Prostate gland (tissue), 2 donors: ENCODE measurements at regions not wholly inside any gene's neighbourhood (a gene's known extent, or its start where the extent isn't known, plus 50 kb on each side); places are given as distances from the start of the nearest gene placed in this dataset.

ENCODE experiments used
- POLR2A ChIP-seq: fragments of 450-650 bp; IDR thresholded peaks from one replicate; pipeline ENCODE4 v1.6.1; 2016; ENCODE audit warnings: antibody characterized with exemption, mild to moderate bottlenecking
- POLR2AphosphoS5 ChIP-seq: sonication (generic); formaldehyde crosslinking; IDR thresholded peaks from one replicate; pipeline ENCODE4 v1.6.1; 2017; ENCODE audit warnings: antibody characterized with exemption
- TF ChIP-seq, protein P1 (sequence below), 4 experiments: fragments of 200-600 bp in 2 of 4; fragments of 450-650 bp in 2 of 4; sonication (generic) in 2 of 4; IDR thresholded peaks; 1 replicate in 3 of 4; 2 replicates in 1 of 4; pipeline ENCODE4 v1.5.1; 2016 to 2019; ENCODE audit warnings: antibody characterized with exemption in 4 of 4, mild to moderate bottlenecking in 2 of 4, moderate library complexity in 2 of 4

DNA sequence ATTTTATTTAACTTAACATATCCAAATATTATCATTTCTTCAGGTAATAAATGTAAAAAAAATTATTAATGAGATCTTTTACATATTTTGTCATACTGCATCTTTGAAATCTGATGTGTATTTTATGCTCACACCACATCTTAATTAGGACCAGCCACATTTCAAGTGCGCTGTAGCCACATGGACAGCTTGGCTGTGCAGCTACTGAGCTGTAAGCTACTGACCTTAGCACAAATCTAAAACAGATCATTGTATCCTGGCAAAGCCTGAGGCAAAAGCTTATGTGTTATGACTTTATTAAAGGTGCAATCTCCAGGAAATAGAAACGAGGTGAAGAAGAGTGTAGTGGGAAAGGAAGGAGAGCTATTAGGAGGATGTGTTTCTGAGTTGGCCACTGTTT is 126.7 kb upstream of the UBE2E2 start:
- TF ChIP-seq, protein P1, sequence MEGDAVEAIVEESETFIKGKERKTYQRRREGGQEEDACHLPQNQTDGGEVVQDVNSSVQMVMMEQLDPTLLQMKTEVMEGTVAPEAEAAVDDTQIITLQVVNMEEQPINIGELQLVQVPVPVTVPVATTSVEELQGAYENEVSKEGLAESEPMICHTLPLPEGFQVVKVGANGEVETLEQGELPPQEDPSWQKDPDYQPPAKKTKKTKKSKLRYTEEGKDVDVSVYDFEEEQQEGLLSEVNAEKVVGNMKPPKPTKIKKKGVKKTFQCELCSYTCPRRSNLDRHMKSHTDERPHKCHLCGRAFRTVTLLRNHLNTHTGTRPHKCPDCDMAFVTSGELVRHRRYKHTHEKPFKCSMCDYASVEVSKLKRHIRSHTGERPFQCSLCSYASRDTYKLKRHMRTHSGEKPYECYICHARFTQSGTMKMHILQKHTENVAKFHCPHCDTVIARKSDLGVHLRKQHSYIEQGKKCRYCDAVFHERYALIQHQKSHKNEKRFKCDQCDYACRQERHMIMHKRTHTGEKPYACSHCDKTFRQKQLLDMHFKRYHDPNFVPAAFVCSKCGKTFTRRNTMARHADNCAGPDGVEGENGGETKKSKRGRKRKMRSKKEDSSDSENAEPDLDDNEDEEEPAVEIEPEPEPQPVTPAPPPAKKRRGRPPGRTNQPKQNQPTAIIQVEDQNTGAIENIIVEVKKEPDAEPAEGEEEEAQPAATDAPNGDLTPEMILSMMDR (IDR thresholded peaks at IDR 0.05), result no peak
- TF ChIP-seq POLR2A (no peak), POLR2AphosphoS5 (no peak)
